ENCODE measurements at regions not wholly inside any gene's neighbourhood (a gene's known extent, or its start where the extent isn't known, plus 50 kb on each side); places are given as distances from the start of the nearest gene placed in this dataset.

DNA sequence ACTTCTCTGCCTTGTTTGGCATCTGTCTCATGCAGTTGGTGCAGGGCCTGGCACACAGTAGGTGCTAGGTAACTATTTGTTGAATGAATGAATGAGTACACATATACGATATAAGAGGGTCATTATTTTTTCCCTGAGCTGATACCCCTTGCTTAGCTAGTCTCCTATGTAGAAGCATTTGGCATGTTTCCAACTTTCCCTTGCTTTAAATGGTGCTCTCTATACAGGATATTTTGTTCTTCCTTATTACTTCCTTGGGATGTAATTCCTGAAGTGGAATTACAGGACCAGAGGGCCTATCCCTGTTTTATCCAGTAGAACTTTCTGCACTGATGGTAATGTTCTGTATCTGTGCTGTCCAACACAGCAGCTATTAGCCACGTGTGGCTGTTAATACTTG is 250.1 kb upstream of the PWP1 start:
- TF ChIP-seq, protein P1, sequence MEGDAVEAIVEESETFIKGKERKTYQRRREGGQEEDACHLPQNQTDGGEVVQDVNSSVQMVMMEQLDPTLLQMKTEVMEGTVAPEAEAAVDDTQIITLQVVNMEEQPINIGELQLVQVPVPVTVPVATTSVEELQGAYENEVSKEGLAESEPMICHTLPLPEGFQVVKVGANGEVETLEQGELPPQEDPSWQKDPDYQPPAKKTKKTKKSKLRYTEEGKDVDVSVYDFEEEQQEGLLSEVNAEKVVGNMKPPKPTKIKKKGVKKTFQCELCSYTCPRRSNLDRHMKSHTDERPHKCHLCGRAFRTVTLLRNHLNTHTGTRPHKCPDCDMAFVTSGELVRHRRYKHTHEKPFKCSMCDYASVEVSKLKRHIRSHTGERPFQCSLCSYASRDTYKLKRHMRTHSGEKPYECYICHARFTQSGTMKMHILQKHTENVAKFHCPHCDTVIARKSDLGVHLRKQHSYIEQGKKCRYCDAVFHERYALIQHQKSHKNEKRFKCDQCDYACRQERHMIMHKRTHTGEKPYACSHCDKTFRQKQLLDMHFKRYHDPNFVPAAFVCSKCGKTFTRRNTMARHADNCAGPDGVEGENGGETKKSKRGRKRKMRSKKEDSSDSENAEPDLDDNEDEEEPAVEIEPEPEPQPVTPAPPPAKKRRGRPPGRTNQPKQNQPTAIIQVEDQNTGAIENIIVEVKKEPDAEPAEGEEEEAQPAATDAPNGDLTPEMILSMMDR (IDR thresholded peaks at IDR 0.05 in 4 of 5, conservative IDR thresholded peaks at IDR 0.05 in 1 of 5): no peak
- TF ChIP-seq POLR2A (IDR thresholded peaks at IDR 0.05): no peak
- Histone ChIP-seq H3K9me3 (no peaks in the 10 kb centered on the region), H3K4me3 (no peak overlapping the region), H3K36me3 (no peaks in the 10 kb centered on the region), H3K27ac (no peak overlapping the region), H3K4me1 (no peaks in the 10 kb centered on the region), H3K27me3 (no peaks in the 10 kb centered on the region)
- DNase-seq (no peak), ATAC-seq (no peak)
- intact Hi-C loops (cut with DNase I; ENCODE audit: low total_unique reads): no loop called here
- in situ Hi-C loops (cut with MboI; ENCODE audit: low sequenced_read_pairs in 4 of 4): no loop called here

DNA sequence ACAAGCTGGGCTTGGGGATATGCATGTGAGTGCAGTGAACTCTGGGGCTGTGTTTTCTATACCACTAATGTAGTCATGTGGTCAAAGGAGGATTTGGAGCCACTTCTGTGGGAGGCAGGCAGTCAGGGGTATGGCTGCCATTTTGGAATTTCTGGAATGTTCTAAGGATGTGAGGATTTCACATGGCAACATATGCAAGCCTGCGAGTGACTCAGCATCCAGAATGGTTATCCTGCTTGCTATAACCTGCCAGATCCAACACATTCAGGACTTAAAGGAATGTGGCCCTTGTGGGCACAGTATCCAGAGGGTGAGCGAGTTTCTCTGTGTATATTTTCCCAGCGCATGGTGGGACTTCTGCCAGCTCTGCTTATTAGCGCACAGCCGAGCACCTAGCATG is 249.2 kb upstream of the PWP1 start:
- DNase-seq (no peak), ATAC-seq (no peak)
- in situ Hi-C loops (cut with MboI; ENCODE audit: low sequenced_read_pairs in 4 of 4) (no loop called here), intact Hi-C loops (cut with DNase I; ENCODE audit: low total_unique reads) (no loop called here)
- Histone ChIP-seq H3K4me3 (no peak overlapping the region), H3K9me3 (no peaks in the 10 kb centered on the region), H3K27ac (no peak overlapping the region), H3K36me3 (no peaks in the 10 kb centered on the region), H3K4me1 (no peaks in the 10 kb centered on the region), H3K27me3 (no peaks in the 10 kb centered on the region)
- TF ChIP-seq, protein P1 (IDR thresholded peaks at IDR 0.05 in 4 of 5, conservative IDR thresholded peaks at IDR 0.05 in 1 of 5): no peak
- TF ChIP-seq POLR2A (IDR thresholded peaks at IDR 0.05): no peak

DNA sequence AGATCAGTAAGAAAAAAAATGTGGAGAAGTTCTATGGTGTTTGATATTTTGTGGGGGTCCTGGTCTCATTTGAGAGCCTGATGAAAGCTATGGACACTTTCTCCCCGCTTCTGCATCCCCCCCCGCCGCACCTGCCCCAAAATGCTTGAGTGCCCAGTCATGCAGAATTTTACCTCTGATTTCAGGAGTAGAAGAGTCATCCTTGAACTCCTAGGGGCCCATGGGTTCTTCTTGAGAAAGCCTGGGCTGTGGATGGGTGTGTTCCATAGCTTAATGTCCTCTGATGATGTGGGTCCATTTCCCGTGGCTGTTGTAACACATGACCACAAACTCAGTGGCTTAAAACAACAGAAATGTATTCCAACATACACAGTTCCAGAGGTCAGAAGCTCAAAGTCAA is 248.8 kb upstream of the PWP1 start:
- DNase-seq: no peak
- no peak for ATAC-seq
- Histone ChIP-seq H3K9me3 (no peaks in the 10 kb centered on the region), H3K27ac (no peak overlapping the region), H3K4me3 (no peak overlapping the region), H3K36me3 (no peaks in the 10 kb centered on the region), H3K4me1 (no peaks in the 10 kb centered on the region), H3K27me3 (no peaks in the 10 kb centered on the region)
- intact Hi-C loops (cut with DNase I; ENCODE audit: low total_unique reads): no loop called here
- TF ChIP-seq POLR2A (IDR thresholded peaks at IDR 0.05): no peak
- TF ChIP-seq, protein P1 (IDR thresholded peaks at IDR 0.05 in 4 of 5, conservative IDR thresholded peaks at IDR 0.05 in 1 of 5): no peak
- in situ Hi-C loops (cut with MboI; ENCODE audit: low sequenced_read_pairs in 4 of 4): no loop called here

DNA sequence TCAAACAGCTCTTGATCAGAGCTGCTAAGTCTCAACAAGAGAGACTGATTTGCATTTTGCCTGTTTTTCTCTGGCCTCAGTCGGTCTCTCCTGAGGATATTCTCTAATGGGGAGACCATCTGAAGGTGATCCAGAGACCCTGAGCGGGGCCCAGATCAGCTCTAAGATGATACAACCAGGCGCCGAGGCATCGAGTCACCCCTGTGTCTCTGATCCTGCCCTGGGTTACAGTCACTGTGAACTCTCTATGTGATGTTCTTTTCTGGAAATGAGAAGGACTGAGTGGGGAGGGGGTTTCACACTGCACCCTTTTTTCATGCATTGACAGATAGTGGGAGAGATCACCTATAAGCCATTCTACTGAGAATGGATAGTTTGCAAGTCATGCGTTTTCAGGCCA is 247.6 kb upstream of the PWP1 start:
- no peaks in the 10 kb centered on the region for H3K9me3 ChIP-seq
- intact Hi-C loops (cut with DNase I; ENCODE audit: low total_unique reads) (no loop called here), in situ Hi-C loops (cut with MboI; ENCODE audit: low sequenced_read_pairs in 4 of 4) (no loop called here)
- no peaks in the 10 kb centered on the region for H3K36me3 ChIP-seq
- no peak for ATAC-seq
- no peak overlapping the region for H3K27ac ChIP-seq
- TF ChIP-seq POLR2A (IDR thresholded peaks at IDR 0.05): no peak
- TF ChIP-seq, protein P1 (IDR thresholded peaks at IDR 0.05 in 4 of 5, conservative IDR thresholded peaks at IDR 0.05 in 1 of 5): no peak
- no peak overlapping the region for H3K4me3 ChIP-seq
- H3K4me1 ChIP-seq: no peaks in the 10 kb centered on the region
- H3K27me3 ChIP-seq: no peaks in the 10 kb centered on the region
- DNase-seq: no peak

DNA sequence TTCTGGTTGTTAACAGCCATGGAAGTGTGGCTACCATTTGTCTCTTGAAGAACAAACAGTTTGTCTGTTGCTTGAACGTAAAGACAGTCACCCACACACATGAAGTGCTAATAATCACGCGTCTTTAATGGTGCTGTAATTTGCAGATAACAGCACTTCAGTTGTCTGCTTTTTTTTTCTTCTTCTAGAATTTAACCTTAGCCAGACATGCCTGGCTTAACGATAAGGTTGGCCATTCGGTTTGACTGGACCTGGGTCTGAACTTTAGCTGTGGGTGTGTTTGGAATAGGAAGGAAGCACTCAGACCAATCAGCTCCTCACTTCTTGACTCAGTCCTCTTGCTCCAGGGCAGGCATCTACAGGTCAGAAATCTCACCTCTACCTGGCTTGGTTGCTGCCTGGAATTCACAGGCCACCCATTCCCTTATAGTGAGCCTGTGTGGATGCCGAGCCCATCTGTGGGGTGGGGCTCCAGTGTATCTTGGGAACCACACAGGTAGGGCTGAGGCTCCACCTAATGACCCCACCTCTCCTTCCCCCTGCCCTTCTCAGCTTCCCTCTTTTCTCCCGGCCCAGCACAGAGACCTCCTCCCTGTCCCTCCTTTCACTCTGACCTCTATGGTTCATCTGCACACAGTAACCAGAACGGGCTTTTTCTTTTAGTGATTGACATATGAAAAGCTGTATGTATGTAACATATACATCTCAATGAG is 246.4 kb upstream of the PWP1 start:
- H3K27me3 ChIP-seq: no peaks in the 10 kb centered on the region
- intact Hi-C loops (cut with DNase I; ENCODE audit: low total_unique reads): no loop called here
- H3K36me3 ChIP-seq: no peaks in the 10 kb centered on the region
- in situ Hi-C loops (cut with MboI; ENCODE audit: low sequenced_read_pairs in 4 of 4): no loop called here
- no peak overlapping the region for H3K27ac ChIP-seq
- no peak for ATAC-seq
- TF ChIP-seq, protein P1 (IDR thresholded peaks at IDR 0.05 in 4 of 5, conservative IDR thresholded peaks at IDR 0.05 in 1 of 5): no peak
- no peak for TF ChIP-seq POLR2A (IDR thresholded peaks at IDR 0.05)
- no peak for DNase-seq
- no peak overlapping the region for H3K4me3 ChIP-seq
- no peaks in the 10 kb centered on the region for H3K9me3 ChIP-seq
- H3K4me1 ChIP-seq: no peaks in the 10 kb centered on the region

Measured in gastrocnemius medialis (tissue), 4 donors.